Astrocyte of the cerebellum (primary cell): ENCODE measurements at regions not wholly inside any gene's neighbourhood (a gene's known extent, or its start where the extent isn't known, plus 50 kb on each side); places are given as distances from the start of the nearest gene placed in this dataset.
"Not testable (repeated sequence)": the region's sequence is repeated elsewhere in the genome, so short reads cannot be mapped to it uniquely, and the experiment has no call there.

Experiments
- DNase-seq: peaks from one replicate; pipeline ENCODE4 v3.0.0-alpha.2; 2011; ENCODE audit warnings: low read depth
- H3K4me3 ChIP-seq: 2 replicates; pipeline ENCODE4 v1.5.1; 2011; ENCODE audit warnings: mild to moderate bottlenecking, low read depth, low read length, moderate library complexity
- CTCF ChIP-seq: IDR thresholded peaks from 2 replicates; pipeline ENCODE4 v1.5.1; 2012; ENCODE audit warnings: low read length, low read depth, moderate library complexity, mild to moderate bottlenecking; ENCODE audit errors: missing control alignments
- in situ Hi-C: cut with HindIII; loops from 2 replicates; pipeline ENCODE4 v1.10.0; 2017; ENCODE audit warnings: low sequenced_read_pairs

DNA sequence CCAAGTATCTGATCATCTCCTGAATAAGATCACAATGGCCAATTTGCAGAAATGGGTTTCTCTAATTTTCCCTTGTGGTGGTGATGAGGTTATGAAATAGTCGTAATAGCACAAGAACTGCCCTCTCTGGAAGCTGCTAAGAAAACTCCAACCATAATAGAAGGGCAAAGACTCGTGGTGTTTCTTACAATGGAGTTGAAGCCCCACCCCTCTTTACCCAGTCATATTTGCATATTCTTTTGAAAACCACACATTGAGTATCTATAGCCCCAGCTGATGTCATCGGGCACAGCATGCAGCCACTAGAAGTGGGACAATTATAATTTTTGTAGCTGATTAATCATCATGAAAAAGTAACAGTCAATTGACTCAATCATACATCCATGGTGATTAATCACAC lies 452.1 kb upstream of the POU3F2 start:
- TF ChIP-seq CTCF, result no peak
- H3K4me3 ChIP-seq, result no peak overlapping the region
- in situ Hi-C loops, result no loop called here
- no peak for DNase-seq

DNA sequence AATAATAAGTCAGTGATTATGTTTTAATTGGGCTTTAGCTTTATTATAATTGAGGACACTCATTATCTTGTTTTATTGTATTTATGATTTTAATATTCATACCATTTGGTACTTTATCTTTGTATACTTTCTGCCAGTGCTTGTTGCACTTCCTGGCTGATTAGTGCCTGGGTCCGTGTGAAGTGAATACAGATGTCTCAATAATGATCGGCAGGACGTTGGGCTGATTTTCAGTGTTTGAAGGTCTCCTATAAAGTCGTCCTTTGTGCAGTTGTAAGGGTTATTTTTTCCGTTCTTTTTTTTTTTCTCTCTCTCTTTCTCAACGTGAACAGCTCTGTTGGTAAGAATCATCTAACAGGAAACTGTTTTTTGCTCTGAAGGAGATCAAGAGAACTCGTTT lies 450.0 kb upstream of the POU3F2 start:
- no peak for DNase-seq
- in situ Hi-C loops, result no loop called here
- no peak for TF ChIP-seq CTCF
- no peak overlapping the region for H3K4me3 ChIP-seq

DNA sequence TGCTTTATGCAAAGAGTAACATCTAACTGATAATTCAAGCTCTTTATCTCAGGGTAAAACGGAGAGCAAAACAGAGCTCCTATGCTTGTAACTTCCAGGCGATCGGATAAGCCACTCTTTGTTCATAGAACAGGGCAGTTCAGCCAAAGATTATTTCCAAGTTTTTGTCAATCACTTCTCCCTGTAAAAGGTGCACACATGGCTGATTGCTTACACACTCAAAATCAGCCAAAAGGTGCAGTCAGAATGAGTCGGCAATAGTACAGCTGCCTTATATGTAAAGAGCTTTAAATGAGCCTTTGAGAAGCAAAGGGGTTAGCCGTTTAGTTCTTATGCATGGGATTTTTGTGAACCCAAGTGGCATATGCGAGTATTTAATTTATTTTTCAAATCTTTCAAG lies 449.6 kb upstream of the POU3F2 start:
- TF ChIP-seq CTCF, result no peak
- H3K4me3 ChIP-seq, result no peak overlapping the region
- DNase-seq, result no peak
- in situ Hi-C loops, result no loop called here

- DNase-seq, result no peak
- in situ Hi-C loops, result no loop called here
- TF ChIP-seq CTCF, result no peak
- H3K4me3 ChIP-seq, result no peak overlapping the region
These were observed 438.7 kb upstream of the POU3F2 start for GRCh38 chr6:98395610-98396166.

DNA sequence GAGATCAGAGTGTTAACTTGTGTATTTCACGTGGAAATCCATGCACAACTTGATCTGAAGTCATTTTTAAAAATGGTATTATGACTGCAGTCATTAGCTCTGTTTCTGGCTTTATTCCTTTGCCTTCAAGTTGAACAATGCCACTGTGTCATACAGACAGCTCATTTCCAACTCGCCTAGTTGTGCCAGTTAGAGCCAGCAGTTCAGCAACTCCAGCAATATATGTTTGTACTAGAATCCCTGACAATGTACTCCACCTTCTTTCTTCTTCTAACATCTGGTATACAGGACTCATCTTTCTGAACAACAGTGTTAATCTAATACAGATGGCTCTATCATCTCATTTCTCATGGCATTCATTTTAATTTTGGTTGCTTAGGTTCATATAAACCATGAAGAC lies 418.3 kb upstream of the POU3F2 start:
- DNase-seq, result no peak
- no peak for TF ChIP-seq CTCF
- in situ Hi-C loops, result no loop called here
- H3K4me3 ChIP-seq, result no peak overlapping the region

DNA sequence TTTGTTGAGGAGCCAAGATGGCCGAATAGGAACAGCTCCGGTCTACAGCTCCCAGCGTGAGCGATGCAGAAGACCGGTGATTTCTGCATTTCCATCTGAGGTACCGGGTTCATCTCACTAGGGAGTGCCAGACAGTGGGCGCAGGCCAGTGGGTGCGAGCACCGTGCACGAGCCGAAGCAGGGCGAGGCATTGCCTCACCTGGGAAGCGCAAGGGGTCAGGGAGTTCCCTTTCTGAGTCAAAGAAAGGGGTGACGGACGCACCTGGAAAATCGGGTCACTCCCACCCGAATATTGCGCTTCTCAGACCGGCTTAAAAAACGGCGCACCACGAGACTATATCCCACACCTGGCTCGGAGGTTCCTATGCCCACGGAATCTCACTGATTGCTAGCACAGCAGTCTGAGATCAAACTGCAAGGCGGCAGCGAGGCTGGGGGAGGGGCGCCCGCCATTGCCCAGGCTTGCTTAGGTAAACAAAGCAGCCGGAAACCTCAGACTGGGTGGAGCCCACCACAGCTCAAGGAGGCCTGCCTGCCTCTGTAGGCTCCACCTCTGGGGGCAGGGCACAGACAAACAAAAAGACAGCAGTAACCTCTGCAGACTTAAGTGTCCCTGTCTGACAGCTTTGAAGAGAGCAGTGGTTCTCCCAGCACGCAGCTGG lies 417.7 kb upstream of the POU3F2 start:
- in situ Hi-C loops, H3K4me3 ChIP-seq, DNase-seq: not testable (repeated sequence)

DNA sequence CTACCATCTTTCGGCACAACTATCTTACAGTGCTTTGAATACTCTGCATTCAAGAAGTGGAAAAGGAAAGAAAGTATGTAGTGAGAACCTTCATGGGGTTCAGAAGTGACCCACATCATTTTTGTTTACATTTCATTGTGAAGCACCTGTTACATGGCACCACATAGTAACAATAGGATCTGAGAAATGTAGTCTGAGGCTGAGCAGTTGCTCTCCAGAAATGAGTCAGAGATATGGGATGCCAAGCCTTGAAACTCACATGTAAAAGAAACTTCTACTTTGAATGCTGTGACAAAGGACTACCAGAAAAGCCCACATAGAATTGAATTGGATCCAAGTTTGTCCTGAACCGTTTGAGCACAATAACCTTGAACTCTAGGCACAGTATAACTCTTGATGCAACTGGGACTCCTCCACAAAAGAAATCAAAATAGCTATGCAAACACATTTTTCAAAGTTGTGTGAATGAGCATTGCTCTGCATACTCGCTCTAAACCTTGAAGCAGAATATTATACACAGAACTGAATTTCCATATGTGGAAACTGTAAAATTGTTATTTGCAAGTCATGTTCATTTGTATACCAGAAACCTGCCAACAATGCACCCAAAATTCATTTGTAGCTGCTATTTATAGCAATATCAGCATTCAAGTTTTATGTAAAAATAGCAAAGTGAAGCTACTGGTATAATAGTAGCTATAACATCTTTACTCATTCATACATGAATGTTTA lies 400.9 kb upstream of the POU3F2 start:
- H3K4me3 ChIP-seq, result no peak overlapping the region
- no peak for TF ChIP-seq CTCF
- DNase-seq, result no peak
- in situ Hi-C loops, result no loop called here
